GM21528 (cell line): ENCODE measurements at regions not wholly inside any gene's neighbourhood (a gene's known extent, or its start where the extent isn't known, plus 50 kb on each side); places are given as distances from the start of the nearest gene placed in this dataset.

ENCODE experiments used
- ATAC-seq: cut with Tn5 transposase; IDR thresholded peaks from one replicate; pipeline ENCODE4 v1.9.1; 2021; ENCODE audit warnings: mild to moderate bottlenecking, moderate library complexity; ENCODE audit not compliant: unreplicated experiment, low FRiP score

GRCh38 chr5:52665559-52665958, 122.2 kb upstream of the ITGA1 start:
- ATAC-seq: no peak

GRCh38 chr5:52668139-52668538, 119.6 kb upstream of the ITGA1 start:
- no peak for ATAC-seq

- ATAC-seq: no peak
Observed at GRCh38 chr5:52668544-52669185, 119.1 kb upstream of the ITGA1 start.

- no peak for ATAC-seq
Observed at GRCh38 chr5:52672459-52672858, 115.3 kb upstream of the ITGA1 start.

GRCh38 chr5:52673495-52673894, 114.2 kb upstream of the ITGA1 start:
- ATAC-seq: no peak

GRCh38 chr5:52674815-52675545, 112.7 kb upstream of the ITGA1 start:
- no peak for ATAC-seq

- ATAC-seq: no peak
Observed at GRCh38 chr5:52682492-52682891, 105.2 kb upstream of the ITGA1 start.

GRCh38 chr5:52684051-52684450, 103.7 kb upstream of the ITGA1 start:
- ATAC-seq: no peak

- no peak for ATAC-seq
Observed at GRCh38 chr5:52685566-52685965, 102.2 kb upstream of the ITGA1 start.

GRCh38 chr5:52685971-52686370, 101.7 kb upstream of the ITGA1 start:
- ATAC-seq: no peak

- no peak for ATAC-seq
Observed at GRCh38 chr5:52690236-52690768, 97.4 kb upstream of the ITGA1 start.

- ATAC-seq: no peak
Observed at GRCh38 chr5:52692039-52692438, 95.7 kb upstream of the ITGA1 start.

- ATAC-seq: no peak
Observed at GRCh38 chr5:52692606-52693005, 95.1 kb upstream of the ITGA1 start.

GRCh38 chr5:52693280-52693679, 94.4 kb upstream of the ITGA1 start:
- ATAC-seq: no peak

GRCh38 chr5:52693836-52694235, 93.9 kb upstream of the ITGA1 start:
- ATAC-seq: no peak

- ATAC-seq: no peak
Observed at GRCh38 chr5:52694648-52695047, 93.1 kb upstream of the ITGA1 start.

GRCh38 chr5:52702877-52703276, 84.8 kb upstream of the ITGA1 start:
- ATAC-seq: no peak

- no peak for ATAC-seq
Observed at GRCh38 chr5:52703321-52703720, 84.4 kb upstream of the ITGA1 start.

- no peak for ATAC-seq
Observed at GRCh38 chr5:52705720-52706119, 82.0 kb upstream of the ITGA1 start.

GRCh38 chr5:52706775-52707174, 80.9 kb upstream of the ITGA1 start:
- ATAC-seq: no peak

- ATAC-seq: no peak
Observed at GRCh38 chr5:52707616-52708015, 80.1 kb upstream of the ITGA1 start.

- no peak for ATAC-seq
Observed at GRCh38 chr5:52708463-52708862, 79.3 kb upstream of the ITGA1 start.
